Kidney capillary endothelial cell (primary cell): ENCODE measurements at regions not wholly inside any gene's neighbourhood (a gene's known extent, or its start where the extent isn't known, plus 50 kb on each side); places are given as distances from the start of the nearest gene placed in this dataset.

ENCODE experiments used
- DNase-seq: peaks from one replicate; pipeline ENCODE4 v3.0.0-alpha.2; 2018; ENCODE audit warnings: low spot score

DNA sequence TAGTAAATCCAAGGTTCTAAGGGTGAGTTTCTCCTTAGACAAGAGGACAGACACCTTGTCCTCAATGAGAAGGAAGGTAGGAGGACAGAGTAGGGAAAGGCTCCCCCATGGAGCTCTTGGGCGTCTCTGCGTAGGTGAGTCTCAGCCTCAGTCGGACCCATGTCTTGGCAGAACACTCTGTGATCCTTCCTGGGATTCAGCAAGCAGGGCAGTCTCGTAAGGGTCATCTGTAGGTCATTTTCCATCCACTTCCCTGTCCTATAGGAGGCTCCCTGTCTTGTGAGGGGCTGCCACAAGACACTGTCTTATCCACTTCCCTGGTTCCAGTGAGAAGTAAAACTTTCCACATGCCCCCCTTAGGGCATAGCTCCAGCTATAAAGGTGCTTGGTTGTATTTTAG lies 122.6 kb upstream of the TWIST2 start:
- DNase-seq: no peak

DNA sequence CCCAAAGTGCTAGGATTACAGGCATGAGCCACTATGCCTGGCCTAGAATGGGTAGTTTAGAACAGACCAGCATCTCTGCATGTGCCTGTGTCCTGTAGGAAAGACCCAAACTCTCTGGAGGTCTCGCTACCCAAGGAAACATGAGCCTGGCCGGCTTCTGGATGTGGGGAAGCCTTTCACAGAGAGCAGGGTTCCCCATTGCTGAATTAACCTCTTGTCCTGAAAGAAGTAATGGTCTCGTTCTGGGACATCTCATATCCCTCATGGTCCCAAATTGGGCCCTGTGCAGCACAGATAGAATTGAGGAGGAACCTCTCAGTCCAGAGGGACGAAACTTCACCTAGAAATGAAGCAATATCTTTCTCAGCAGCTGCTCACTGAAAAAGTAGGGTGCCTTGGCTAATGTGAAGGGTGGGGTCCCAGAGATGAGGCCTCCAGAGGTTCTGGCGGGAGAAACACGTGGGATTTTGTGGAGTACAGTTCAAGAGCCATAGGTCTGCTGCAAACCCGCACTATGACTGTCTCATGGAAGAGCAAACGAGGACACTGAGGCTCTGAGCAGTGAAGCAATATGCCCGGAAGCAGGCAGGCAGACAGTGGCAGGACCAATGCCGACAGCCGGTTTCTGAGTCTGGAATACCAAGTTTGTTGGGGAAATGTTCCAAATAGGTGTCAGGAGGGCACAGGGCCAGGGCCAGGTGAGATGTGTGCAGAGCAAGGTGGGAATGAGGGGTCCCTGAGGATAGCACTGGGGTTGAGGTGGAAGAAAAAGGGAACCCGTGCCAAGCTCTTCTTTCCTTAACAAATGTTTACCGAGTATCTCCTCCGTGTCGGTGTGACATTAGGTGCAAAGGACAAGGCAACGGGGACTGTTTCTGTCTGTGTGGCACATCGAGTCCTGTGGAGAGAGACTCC lies 121.0 kb upstream of the TWIST2 start:
- DNase-seq: no peak

DNA sequence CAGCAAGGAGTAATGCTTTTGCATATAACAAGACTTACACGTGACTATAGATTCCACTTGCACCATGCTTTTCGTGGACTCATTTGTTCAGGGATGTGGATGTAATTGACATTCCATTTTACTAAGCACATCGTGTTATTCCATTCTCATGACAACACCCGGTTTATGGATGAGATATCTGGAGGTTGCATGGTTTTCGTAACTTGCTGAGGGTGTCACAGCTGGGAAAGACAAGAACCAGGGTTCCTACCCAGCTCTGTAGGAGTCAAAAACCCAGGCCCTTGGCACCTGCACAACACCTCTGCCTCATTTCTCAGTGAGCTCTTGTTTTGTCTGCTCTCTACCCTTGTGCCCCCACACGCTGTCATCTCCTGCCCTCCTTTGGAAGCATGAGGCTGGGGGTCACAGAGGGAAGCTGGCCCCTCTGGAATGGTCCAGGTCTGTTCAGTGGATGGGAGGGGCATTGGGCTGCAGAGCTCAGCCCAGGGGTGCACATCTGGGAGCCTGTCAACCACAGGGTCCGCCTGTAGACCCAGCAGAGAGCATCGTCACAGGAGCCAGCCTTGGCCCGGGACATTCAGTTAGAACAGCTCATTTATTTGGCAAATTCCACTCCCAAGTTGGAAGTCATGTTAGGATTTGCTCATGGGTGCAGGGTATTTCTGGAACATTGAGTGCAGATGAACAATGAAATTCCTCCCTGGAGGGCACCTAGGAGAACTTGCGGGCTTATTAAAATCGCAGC lies 120.1 kb upstream of the TWIST2 start:
- DNase-seq: no peak

DNA sequence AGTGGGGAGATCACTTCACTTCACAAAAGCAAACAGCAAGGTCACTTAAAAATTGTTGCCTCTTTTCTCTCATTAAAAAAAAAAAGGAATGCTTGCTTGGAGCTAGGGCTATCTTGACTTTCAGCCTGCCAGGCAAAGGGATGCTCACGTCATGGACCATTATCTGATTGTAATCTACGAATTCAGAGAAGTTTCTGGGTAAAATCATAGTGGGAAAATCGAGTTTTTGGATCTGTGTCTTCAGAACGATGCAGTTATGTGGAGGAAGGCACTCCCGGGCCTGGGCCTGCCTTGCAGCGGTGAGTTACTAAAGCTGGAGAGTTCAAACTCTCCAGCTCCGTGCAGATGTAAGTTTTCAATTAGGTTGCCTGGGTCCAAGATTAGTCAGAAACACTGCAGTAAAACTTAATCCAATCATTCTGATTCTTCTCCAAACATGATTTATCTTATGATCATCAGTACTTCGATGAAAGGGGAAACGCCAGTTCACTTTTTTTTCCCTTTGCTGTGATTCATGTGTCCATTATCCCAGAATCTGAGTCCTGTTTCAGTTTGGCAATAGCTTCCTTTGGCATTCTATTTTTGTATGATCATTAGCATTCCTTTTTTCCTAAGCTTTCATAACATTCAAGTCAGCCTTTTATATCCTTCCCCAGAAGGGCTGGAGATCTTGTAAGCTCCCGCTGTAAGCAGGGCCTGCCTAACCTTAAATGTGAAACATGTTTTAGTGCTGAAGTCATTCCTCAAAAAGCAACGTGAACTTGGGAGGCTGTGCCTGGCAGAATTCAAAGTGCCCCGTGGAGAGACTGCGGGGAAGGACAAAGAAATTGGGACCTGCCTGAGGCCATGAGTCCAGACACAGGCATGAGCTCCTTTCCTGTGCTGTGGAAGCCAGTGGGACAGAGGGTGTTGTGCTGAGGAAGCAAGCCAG lies 119.3 kb upstream of the TWIST2 start:
- DNase-seq: no peak

DNA sequence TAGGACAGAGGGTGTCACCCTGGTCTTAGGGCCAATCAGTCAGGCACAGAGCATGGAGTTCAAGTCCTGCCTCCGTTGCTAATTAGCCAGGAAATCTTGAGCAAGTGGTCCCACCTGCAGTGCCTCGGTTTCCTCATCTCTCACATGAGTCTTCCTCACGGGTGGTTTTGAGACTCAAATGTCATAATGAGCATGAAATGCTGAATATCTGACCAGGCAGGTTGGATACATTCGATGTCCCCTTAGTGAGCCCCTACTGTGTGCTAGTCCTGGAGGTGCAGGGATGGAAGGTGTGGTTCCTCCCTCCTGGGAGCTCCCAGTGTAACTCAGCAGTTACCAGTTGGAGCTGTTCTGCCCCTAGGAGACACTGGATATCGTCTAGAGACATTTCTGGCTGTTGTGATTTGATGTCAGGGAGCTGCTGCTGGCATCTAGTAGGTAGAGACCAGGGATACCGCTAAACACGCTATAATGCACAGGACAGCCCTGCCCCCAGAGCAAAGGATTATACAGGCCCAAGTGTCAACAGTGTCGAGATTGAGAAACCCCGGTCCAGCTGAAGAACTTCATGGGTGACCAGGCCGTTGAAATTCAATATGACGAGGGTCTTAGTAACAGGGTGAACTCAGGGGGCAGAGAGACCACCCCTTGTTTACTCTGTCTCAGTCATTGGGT lies 118.5 kb upstream of the TWIST2 start:
- no peak for DNase-seq

DNA sequence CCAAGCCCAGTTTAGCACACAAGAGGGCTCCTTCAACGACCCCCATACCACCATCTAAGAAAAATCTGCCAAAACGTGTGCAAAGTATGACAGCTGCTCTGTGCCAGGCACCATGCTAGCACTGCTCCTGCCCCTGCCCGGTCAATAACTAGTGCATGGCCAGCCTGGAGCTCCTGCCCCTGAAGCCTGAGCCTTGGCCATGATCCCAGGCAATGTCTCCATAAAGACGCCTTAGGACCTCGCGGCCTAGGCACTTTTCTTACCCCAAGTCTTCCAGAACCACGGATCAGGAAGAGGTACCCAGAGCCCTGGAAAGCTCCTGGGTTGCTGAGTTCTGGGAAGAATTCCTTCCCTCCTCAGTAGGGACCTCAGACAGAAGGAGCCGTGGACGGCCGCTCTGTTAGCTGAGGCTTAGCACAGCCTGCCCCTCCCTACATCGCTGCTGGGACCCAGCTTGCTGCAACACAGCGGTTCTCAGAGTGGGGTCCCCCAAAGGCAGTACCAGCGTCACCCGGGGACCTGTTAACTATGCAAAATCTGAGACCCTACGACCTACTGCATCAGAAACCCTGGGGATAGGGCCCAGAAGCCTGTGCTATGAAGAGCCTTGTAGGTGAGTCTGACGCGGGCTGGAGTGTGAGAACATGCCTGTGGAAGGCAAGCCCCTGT lies 117.8 kb upstream of the TWIST2 start:
- DNase-seq: no peak

DNA sequence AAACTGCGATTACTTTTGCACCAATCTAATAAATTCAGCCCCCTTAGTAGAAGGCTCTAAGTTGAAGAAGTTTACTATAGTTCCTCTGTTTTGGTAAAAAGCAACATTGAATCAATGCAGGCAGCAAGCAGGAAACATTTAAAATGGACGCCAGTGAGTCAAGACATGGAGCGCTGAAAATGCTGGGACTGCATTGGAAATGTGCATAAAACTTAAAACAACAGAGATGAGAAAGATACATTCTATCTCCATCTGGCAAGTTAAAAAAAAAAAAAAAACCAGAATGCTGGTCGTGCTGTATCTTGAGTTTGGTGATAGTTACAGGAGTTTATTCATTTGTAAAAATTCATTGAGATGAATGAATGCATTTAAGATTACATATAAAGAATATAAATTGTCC lies 117.0 kb upstream of the TWIST2 start:
- DNase-seq: no peak

DNA sequence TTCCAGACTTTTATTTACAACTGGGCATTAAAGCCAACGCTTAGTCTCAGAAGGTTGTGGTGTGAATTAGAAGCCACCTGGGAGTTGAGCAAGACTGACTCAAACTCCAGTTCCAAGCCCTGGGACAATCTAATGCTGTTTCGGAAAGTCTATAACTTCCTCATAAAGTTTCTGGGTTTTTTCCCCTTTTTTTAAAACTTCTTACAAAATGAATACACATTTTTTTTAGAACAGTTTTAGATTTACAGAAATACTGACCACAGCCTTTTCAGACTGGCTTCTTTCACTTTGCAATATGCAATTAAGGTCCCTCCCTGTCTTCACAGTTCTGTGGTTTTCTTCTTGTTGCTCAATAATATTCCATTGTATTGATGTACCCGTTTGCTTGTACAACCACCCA lies 115.9 kb upstream of the TWIST2 start:
- DNase-seq: no peak

DNA sequence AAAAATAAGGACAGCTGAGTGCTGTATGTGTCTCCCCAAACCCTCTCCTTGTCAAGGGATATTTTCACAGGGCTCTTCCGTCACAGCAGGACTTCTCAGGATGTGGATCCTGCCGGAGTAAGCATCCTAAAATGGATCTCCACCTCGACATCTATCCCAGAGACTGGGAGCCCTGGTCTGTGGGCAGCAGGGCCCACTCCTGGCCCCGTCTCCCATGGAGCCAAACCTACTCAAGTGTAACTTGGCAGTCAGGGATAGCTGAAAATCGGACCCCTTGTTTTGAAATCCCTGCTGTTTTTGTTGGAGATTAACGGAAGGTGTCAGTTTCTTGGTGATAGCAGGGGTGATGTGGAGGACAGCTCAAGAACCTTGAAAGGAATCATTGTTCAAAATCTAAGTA lies 109.0 kb upstream of the TWIST2 start:
- DNase-seq: no peak

DNA sequence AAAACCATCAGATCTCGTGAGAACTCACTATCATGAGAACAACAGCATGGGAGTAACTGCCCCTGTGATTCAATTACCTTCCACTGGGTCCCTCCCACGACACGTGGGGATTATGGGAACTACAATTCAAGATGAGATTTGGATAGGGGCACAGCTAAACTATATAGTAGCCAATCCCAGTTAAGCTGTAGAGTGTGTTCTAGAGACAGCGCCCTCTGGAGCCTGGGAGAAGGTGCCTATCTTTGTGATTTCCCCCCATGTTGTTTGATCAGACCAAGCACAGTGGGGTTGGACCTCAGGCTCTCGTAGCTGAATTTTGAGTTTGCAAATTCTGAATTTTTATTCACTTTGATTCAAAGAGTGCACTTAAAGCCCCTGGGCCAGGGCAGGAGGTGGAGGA lies 108.2 kb upstream of the TWIST2 start:
- DNase-seq: no peak

DNA sequence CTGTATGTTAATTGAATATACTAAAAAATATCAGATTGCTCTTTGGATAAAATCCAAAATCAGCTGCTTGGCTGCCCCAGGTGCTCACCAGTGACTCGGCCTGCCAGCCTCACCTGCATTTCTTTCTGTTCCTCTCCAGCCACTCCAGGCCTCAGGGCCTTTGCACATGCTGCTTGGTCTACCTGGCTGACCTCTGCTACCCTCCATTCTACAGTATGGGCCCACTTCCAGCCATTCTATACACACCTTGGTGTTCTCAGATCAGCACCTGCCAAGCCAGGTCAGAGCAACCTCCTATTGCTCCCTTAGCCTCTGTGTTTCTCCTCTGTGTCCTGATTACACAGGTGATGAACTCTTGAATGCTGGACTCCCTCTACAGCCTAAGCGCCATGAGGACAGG lies 106.6 kb upstream of the TWIST2 start:
- no peak for DNase-seq

DNA sequence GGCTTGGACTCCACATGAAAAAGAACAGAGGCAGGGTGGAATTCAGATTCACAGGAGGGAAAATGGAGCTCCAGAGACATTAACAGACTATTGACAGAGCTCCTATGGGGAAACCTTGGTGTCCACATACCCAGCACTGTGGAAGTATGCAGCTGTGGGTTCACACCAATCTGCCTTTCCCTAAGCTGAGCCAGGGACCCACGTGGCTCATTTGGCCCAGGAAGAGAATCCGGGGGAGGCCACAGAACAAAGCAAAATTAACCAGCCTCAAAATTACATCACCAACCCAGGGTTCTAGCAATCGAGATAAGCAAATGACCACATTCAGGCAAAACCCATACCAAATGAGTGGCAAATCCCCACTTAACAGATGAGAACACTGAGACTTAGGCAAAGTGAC lies 105.8 kb upstream of the TWIST2 start:
- DNase-seq: no peak

DNA sequence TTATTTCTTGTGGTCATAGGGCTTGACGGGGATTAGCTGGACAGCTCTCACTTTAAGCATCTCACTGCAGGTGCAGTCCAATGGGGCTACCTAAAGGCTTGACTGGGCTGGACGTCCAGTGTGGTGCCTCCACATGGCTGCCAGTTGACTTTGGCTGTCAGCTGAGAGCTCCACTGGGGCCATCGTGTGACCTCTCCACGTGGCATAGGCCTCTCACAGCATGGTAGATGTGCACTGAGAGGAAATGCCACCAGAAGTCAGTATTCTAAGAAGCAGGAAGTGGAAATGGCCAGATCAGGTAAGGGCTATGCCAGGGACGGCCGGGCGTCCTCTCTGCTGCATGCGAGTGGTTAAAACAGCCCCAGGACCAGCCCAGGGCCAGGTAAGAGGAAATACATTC lies 105.2 kb upstream of the TWIST2 start:
- no peak for DNase-seq

DNA sequence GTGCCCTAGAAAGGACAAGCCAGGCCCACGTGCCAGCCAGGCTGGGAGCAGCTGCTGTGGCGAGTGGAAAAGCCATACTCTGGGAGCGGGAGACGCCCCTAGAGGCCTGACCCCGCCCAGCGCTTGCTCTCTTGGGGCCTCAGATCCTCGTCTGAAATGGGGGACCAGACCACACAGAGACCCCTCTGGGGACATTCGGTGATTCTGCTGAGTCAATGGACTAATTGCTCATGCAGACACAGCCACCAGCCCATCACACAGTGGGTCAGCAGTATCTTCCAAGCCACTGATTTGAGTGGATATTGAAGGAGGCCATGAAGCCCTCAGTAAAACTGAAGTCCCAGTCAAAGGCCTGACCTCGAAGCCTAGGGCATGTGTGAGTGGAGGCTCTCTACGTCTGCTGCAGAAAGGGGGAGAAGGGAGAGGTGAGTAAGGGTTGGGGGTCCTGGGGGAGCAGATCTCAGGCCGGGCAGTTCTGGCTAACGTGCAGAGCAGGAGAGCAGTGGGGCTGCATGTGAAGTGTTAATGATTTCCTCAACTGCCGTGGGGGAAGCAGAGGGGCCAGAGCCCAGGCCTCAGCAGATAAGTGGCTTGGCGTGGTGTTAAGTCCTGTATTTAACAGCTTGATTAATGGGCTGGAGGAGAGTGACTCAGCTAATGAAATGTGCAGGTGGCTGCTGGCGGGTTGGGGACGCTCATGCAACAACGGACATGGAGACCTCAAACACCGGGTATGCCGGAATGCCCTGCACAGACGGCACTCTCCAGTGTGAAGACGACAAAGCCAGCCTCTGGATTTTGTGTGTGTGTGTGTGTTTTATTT lies 104.4 kb upstream of the TWIST2 start:
- DNase-seq: no peak

DNA sequence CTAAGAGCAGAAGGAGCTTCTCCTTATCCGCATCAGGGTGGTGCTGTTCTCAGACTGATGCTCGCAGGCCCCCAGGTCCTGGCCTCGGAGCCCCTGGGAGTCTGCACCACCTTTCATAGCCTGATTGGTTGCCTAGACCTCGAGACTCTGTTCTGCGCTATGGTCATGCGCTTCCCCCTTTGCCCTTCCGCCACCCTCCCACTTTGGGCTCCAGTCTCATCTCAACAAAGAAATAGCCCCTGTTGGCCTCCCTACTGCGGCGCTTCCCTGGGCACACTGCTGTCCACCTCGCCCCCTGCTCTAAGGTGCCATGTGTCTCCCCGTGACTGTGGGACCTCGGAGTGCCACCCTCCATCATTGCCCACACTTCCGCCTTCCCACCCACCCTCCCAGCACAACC lies 102.9 kb upstream of the TWIST2 start:
- no peak for DNase-seq

DNA sequence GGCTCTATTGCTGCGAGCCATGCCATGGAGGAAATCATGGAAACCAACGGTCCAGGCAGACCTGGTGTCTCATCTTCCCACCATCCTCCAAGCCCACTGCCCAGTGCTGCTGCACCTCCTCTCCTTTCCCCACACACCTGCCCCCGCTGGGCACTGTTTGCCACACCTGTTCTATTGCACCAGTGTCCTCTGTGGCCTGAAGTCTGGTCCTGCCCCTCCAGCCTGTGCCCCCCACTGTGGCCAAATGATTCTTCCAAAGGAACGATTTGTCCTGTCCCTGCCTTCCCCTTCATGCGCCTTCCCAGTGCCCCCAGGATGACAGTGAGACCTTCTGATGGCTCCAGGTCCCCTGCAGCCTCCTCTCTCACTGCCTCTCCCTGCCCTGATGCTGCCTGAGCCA lies 101.9 kb upstream of the TWIST2 start:
- no peak for DNase-seq

DNA sequence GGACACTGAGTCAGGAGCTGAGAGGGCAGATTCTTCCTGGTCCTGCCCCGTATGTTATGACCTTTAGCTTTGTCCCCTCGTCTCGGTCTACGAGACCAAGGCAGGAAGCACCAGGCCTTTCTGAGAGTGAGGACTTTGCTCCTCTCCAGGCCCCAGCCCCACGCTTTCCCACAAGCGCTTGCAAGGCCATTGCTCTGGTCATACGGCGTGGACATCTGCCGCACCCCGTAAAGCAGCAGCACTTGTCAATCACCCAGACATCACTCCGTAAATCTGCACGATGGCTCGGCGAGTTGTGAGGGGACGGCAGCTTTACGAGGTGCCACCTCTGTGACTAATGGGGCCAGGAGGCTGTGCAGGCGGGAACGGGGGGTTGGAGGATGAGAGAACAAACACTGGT lies 100.8 kb upstream of the TWIST2 start:
- DNase-seq: no peak

DNA sequence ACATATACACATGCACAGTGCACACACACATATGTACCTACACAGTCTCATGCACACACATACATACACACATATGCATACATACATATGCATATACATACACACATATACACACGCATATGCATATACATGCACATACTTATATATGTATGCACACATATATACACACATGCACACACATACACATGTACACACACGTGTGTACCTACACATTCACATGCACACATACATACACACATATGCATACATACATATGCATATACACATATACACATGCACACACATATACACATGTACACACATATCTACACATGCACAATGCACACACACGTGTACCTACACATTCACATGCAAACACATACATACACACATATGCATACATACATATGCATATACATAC lies 100.3 kb upstream of the TWIST2 start:
- DNase-seq: no peak

DNA sequence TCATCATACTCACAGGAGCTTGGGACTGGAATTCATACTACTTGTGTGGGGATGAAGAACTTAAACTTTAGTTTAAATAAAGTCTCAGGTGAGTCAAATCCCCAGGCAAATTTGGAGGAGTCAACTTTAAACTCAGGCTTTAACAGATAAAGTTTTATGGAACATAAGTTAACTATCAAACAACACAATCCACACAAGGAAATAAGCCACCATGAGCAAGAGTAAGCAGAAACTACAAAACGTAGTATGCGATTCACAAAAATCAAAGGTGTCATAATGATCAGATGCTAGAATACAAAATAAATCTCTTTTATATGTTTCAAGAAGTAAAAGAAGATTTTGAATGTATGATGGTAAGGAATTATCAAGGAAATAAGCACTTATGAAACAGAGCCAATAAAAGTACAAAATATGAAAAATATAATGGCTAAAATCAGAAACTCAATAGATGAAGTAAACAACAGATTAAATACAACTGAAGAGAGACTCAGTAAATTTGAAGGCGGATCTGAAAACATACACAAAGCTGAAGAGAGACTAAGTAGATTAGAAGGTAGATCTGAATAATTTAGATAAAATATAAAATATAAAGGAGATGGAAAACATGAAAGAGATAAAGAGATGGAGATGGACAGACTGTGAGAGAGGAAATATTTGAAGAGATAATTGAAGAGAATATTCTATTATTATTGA lies 97.5 kb upstream of the TWIST2 start:
- DNase-seq: no peak

DNA sequence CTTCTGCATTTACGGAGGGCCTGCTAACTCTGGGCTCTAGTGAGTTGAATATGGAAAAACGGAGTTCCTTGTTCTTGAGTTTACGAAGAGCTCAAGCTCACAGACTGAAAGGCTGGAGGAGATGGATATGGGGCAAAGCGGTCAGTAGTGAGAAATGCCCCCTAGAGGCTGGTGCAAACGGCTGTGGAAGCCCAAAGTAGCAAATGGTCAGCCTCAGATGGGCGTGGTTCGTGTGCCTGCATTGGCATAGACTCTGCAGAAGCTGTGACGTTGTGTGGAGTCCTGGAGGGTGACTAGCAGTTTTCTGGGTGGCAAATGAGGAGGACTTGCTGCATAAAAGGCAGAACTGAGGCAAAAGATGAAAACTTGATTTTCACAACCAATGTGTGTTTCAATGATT lies 93.6 kb upstream of the TWIST2 start:
- no peak for DNase-seq
